Germinal center (tissue), 1 donor: ENCODE measurements at regions not wholly inside any gene's neighbourhood (a gene's known extent, or its start where the extent isn't known, plus 50 kb on each side); places are given as distances from the start of the nearest gene placed in this dataset.

Source experiments
- DNase-seq: peaks from one replicate; pipeline ENCODE4 v3.0.0; 2012; ENCODE audit warnings: mixed read lengths, low spot score

DNA sequence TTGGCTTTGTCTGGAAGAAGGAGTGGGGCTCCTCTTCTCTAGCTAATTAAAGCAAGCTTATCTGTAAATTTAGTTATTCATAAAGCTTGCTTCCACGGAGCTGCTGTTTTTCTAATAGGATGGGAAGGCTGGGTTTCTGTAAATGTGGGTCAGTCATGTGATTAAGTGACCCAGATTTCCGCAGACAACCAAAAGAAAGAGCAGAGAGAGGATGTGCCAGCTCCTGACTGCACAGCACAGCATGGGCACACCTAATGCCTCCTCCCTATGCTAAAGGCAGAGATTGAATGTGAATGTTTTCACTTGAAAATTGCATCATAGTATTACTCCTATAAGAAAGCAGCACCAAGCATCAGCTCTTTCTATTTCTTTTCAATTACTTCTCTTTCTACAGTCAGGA, 160.2 kb downstream of the FAT3 start:
- no peak for DNase-seq

DNA sequence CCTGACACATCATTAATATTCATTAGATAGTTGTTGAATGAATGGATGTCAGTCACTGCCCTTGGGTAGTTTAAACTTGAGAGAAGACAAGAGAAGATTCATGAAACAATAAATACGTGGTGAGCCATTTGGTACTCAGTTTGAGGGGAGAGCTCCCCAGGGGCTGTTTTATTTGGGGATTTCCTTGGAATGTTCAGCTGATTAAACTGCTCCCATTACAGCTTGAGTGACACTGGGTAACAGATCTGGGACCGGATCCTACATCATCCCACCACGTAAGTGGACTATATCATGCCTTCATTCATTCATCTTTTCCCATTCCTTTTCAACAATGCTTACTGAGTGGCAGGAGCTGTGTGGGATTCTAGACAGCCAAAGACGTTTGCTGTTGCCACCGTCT, 162.0 kb downstream of the FAT3 start:
- DNase-seq: no peak

DNA sequence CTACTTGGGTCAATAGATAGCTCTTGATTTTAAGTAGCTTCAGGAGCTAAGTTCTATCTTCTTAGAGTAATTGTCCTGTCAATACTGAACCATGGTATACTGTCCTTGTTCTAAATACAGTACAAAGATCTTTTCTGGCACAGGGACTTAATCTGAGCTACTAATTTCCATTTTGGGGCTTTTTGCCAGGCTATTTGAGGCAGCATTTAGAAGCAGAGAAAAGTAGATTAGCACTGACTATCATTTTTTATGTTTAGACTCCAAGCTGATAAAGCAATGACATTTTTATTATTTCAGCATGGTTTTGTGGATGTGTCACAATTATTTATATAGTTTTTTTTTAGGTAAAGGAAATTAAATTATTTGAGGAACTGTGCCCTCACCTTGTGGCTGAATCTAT, 163.2 kb downstream of the FAT3 start:
- DNase-seq: no peak

DNA sequence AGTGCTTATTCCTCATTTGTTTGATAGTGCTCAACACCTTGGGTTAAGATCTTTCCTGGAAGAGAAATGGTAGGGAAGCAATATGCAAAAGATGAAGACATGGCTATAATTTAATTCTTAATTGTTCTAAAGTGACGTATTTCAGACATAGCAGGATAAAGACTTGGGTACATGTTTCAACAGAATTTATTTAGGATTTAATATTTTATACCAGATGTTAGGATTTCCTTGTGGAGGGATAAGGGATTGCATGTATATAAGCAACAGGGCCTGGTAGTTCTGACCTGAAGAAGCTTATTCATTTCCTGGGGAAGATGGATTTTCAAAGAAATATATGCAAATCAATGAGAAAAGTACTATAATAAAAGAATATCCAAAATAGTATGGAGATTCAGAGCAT, 163.8 kb downstream of the FAT3 start:
- DNase-seq: no peak

DNA sequence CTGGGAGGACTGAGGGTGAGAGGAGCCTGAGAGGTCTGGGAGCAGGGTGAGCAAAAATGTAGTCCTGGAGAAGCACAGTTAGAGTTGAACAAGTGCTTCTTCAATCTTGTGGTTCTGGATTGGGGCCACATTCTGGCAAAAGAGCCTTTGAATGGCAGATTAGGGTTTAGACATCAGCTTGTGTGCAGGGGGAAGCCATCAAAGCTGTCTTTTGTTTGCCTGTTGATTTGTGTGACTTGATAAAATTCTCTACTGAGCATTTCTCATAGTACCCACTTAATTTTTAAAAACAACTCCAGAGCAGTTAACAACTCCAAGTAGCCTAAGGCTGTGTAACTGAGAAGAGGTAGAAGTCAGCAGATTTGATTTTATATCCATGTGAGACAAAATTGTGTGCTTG, 166.2 kb downstream of the FAT3 start:
- DNase-seq: no peak

DNA sequence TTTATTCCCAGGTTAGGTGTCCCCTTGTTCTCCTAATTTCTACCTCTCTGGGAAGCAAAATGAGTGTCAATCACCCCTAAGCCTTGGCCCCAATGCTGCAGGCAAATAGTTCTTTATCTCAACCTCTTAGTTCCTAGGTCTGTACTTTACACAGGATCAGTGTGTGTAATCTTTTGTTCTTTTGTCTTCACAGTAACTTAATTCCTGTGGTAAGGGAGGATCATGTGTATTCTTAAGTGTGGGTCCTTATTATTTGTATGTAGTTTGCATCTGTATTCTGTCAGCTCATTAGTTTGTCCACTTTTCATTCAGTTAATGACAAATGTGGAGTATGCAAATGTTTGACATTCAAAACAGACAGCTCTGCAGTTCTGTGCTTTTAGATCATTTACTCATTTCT, 166.7 kb downstream of the FAT3 start:
- no peak for DNase-seq

DNA sequence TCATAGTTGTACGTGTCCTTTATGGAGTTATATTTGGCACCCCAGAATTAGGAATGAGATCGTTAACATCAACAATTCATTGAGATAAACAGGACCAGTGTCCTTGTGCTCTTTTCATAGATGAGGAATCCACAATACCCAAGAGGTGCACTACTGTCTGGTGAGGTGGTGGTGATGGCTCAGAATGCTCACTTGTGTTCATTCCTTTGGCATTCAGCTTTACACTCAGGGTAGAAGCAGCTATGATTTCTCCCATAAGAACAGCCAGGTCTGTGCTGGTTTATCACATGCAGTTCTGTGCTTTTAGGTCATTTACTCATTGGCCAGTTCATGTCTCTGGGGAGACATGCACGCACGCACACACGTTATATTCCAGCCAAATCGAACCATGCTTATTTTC, 167.2 kb downstream of the FAT3 start:
- DNase-seq: no peak

DNA sequence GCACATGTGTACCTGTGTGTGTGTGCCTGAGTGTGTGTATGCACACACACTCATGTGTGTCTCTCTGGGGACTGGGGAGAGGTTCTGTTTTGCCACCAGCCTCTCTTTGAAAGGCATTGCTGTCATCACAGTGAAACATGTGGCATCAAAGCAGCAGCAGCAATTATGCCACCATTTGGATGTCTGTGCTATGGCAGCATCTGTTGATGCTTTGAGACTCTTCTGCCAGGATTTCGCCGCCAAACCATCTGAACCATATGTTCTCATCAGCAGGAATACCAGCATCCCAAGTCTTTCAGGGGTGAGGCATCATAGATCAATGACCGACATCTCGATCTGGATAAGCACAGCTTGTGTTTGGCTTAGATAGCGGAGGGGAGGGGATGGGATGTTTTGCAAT, 168.6 kb downstream of the FAT3 start:
- DNase-seq: no peak

DNA sequence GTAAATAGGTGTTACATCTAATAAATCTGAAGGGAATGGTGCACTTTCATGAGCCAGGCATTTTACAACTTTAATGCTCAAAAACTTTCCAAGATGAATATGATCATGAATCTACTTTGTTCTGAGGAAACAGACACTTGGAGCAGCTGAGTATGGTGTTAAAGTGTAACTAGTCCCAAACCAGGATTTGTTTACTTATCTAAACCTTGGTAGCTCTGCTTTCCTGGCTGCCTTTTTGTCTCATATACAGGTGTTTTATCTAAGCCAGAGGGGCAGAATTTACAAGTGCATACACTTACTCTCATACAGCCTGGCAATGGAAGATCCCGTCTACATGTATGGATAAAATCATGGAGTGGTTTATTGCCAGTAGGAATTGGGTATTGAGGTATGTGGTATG, 171.5 kb downstream of the FAT3 start:
- no peak for DNase-seq

DNA sequence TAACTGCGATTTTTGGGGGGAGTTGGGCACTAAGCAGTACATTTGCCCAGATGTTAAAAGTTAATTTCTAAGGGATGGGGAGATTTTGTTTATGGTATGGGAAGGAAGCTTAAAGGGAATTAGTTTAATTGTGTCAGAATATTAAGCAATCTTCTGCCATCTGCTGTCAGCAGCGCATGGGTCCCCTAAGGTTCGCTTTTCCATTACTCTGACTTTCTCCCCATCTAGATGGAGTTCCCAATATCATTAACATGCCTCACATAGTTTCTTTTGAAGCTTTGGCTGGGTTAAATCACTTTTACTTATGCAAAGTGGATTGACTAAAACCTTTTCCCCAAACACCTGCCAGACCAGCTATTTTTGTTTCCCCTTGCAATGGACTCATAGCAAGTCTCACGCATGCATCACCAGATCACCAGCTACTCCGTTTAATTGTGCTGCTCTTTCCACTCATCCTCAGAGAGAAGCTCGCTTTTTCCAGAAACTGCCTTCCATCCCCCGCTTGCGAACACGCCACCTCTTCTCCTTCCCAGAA, 172.7 kb downstream of the FAT3 start:
- DNase-seq: no peak

DNA sequence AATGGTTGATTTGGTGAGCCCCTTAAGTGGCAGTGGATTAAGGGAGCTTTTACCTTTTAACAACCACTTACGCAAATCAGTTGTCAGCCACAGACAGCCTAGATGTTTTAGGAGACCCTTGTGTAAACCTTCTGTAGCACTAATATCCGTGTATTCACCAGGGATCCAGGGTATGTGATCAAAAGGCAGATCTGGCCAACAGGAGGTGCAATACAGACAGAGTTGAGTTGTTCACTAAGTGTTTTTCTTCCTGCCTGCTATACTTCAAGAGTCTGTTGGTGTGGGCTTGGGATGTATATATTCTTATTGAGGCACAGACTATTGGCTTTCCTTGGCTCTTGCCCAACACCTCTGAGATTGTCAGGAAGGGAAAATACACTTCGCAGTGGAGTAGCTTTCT, 175.1 kb downstream of the FAT3 start:
- DNase-seq: no peak

DNA sequence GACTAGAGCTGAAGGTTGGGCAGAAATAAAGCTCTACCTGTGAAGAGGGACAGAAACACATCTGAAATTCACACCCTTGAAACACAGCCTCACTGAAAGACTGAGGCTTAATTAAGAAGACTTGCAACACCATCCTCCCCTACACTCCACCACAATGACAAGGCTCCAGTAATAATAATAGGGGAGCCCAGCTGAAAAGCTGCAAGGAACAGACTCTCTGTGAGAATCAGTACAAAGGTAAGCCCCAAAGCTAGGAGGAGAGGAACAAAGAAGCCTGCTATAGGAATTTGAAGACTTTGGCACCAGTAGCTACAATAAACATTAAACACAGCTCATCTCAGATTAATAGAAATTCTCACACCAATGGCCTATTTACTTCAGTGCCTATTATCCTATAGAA, 176.9 kb downstream of the FAT3 start:
- DNase-seq: no peak

DNA sequence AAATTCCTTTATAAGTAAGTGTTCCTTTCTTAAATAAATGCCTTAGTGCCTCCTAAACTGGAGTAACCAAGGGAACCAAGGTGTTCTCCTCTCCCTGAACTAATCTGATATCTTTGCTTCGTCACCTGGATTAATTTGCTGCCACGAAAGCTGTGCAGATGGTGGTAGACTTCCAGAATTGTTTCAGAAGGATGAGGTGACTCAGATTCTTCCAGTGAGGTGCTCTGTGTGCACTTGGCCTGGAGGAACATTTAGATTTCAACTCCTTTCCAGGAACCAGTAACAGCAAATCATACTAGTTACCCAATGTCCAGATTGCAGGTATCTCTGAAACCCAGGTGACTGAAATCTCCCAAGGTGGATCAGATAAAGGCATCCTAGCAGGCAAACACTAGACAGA, 181.9 kb downstream of the FAT3 start:
- DNase-seq: no peak

DNA sequence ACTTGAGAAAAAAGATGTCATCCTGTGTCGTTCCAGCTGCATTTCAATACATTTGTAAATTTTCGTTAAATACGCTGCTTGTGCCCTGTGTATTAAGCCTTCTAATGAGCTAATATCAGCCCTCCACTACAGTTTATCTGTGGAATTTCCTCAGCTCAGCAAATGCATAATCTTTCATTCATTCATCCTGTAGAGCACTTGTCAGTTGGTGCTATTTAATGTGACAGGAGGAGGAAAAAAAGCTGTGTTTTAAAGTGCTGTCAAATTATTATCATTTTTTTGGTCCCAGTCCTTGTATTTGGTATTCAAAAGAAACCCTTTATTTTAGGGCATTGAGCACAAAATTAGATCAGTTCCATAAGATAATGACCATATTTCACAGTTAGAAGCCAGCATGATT, 184.7 kb downstream of the FAT3 start:
- no peak for DNase-seq

DNA sequence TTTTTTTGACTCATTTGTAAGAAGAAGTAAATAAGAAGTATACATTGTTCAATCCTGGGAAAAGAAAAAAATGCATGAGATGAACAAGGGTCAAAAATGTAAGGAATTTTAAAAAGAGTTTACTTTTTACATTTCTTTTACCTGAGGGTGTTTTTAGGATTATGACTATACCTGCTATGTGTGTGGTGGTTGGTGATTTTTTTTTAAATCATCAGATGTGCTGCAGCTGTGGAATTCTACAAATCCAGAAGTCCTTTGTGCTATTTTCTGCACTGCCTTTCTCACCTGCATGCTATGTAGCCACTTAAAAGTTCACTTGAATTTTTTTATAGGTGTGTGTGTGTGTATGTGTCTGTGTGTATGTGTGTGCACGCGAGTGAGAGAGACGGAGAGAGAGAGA, 185.3 kb downstream of the FAT3 start:
- DNase-seq: no peak

DNA sequence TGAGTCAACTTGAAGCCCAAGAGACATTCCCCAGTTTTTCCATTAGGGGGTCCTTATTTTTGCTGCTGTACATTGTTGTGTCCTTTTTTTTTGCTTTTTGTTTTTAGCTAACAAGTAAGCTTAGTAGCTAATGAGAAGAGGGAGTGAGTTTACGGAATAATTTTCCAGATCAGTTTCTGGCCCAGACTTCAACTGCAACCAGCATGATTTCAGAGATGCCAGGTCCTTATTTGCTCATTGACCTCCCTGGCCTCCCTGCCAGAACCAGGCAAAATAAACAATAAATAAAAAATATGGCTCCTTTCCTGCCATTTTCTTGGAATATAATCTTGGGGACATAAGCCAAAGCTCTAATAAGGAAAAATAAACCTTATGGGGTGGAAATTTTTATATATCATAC, 185.9 kb downstream of the FAT3 start:
- DNase-seq: no peak

DNA sequence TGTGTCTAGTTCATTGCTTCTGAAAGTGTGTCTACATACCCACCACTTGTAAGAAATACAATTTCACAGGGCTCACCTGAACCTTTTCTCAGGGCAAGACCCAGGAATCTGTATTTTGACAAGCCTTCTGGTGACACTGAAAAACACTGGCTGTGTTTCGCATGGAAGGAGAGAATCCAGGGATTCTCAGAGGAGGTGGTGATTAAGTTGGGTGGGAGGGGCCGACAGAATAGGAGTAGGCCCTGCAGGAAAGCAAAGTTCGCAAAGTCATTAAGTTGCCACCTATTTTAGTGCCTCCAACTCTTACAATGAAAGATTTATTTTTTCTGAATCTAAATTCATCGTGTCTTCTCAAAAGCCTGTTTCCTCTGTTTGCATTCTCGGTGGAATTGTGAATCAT, 186.8 kb downstream of the FAT3 start:
- no peak for DNase-seq

DNA sequence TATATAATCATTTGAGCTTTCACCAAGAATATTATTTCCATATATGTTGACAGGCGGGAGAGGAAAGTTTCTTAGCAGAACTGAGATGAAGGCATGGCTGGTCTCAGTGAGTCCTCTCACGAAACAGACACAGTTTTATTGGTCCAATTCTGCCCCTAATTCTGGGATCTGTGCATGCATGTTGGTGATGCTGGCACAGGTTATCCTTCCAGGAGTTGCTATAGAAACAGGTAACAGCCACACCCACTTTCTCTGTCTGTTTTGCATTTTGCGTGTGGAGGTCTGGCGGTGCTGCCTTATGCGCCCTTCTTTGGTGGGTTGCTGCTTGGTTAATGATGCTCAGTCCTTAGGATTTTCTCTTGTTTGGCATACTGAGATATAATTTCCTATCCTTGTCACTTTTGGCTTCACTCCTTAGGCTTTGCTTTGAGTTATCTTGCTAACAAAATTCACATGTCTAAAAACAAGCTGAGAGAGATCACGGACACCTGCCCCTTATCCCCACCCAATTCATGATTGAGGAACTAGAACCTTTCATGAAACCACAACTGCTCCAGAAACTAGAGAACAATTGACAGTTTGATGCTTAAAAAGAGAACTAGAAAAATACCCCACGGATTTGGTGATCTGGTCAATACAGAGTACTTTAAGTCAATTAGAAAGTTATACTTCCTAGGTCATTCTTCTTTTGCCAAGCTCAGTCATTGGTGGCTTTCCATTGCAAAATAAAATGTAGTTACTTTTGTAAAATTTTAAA, 189.3 kb downstream of the FAT3 start:
- DNase-seq: no peak

DNA sequence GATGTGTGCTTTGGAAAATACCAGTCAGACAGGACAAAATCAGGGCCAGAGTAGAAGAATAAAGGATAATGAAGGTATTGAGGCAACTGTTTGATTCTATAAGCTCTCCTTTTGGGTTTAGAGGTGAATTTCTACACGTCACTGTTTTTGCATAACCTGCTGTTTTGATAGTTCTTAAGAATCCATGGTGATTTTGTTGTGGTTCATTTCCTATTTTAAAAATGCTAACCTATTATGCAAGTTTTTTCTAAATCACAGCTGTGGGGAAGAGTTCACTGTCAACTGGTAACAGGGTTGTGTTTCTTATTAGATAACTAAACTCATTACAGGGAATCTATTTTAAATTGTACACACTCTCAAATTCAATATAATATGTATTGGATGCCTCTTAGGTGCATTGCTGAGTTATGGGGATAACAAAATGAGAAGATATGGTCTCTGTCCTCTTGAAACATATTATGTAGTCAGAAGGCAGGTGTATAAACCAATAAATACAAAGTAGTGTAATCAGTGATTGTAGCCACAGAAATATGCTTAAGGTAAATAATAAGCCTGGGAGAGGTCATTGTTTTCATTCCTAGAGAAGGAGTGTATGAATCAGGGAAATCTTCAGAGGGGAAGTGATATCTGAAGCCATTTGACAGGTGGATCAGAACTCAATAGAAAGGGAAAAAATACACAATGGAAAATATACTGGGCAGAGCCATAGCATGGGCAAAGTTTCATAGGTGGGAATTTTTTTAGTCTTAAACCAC, 192.5 kb downstream of the FAT3 start:
- no peak for DNase-seq

DNA sequence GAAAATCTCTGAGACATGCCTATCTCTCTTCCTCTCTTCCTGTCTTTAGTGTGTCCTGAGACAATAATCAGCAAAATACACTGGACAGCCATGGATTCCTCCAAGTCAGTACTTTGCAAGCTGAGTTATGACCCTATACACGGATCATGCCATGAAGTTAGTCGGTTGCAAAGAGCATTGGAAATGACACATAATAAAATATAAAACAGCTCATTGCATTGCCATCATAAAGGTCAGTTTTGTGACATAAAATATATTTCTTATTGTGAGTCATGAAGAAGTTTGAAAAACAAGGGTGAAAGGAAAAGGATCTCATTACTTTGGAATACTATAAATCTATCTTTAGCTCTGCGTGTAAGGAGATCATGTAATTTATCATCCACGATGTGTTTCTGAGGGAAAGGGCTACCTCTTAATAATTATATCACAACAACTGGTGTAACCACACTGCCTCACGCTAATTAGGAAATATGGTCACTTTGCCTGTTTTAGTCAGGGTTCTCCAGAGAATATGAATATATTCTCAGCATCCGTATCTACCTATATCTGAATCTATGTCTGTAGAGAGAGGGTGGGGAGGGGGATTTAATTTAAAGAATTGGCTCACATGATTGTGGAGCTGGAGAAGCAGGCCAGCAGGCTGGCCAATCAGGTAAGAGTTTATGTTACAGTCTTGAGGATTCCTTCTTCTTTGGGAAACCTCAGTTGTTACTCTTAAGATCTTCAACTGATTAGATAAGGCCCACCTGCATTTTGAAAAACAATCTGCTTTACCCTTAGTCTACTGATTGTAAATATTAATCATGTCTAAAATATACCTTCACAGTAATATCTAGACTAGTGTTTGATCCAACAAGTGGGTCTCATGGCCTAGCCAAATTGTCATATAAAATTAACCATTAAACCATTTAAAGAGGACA, 198.8 kb downstream of the FAT3 start:
- no peak for DNase-seq

DNA sequence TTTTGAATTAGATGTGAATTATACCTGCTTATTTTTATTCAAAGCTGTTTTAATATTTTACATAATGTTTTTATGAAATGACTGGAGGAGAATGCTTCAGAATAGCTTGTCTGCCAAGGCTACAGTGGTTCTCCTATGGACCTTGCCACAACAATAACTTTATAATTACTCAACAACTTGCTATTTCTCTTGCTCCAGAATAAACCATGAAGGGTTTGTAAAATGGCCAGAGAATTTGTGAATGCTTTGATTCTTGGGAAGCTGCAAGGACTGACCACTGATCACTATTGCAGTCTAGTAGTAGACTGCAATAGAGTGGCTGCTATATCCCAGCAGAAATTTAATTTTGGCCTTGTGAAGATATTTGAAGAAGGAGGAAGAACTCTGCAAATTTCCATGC, 199.7 kb downstream of the FAT3 start:
- no peak for DNase-seq

DNA sequence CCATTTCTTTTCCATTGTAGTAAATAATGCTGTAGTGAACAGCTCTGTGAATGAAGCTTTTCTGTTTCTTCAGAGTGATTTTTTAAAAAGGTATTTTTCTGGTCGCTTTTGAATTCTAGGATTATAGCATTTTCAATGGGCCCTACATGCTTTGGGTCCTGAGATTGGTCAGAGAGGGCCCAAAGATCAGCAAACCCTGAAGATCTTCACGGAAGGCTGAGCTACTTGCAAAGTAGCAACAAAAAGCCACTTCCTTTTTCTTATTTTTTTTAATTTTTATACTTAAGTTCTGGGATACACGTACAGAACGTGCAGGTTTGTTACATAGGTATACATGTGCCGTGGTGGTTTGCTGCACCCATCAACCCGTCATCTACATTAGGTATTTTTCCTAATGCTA, 200.5 kb downstream of the FAT3 start:
- no peak for DNase-seq

DNA sequence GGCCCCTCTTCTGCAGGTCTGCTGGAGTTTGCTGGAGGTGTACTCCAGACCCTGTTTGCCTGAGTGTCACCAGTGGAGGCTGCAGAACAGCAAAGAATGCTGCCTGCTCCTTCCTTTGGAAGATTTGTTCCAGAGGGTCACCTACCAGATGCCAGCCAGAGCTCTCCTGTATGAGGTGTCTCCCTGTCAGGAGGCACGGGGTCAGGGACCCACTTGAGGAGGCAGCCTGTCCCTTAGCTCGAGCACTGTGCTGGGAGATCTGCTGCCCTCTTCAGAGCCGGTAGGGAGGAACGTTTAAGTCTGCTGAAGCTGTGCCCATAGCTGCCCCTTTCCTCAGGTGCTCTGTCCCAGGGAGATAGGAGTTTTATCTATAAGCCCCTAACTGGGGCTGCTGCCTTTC, 207.9 kb downstream of the FAT3 start:
- no peak for DNase-seq
